ENCODE measurements at regions not wholly inside any gene's neighbourhood (a gene's known extent, or its start where the extent isn't known, plus 50 kb on each side); places are given as distances from the start of the nearest gene placed in this dataset.

GRCh38 chr2:83305758-83306378 lies 1153.2 kb downstream of the SUCLG1 start:
- Histone ChIP-seq H3K27ac (no peak overlapping the region), H3K4me3 (no peak overlapping the region), H3K9ac (ENCODE audit: insufficient read length) (no peak overlapping the region), H3K36me3 (ENCODE audit: insufficient read depth, low read length) (no peaks in the 10 kb centered on the region), H3K9me3 (ENCODE audit: low read depth, low read length) (no peaks in the 10 kb centered on the region)
- no peak for DNase-seq (ENCODE audit: low read depth, low spot score)
- TF ChIP-seq POLR2AphosphoS5 (IDR thresholded peaks at IDR 0.05; ENCODE audit: borderline replicate concordance, low read depth, low read length): no peak

GRCh38 chr2:83291083-83291482 lies 1168.0 kb downstream of the SUCLG1 start:
- no peak for DNase-seq (ENCODE audit: low read depth, low spot score)

GRCh38 chr2:83282841-83283240 lies 1176.2 kb downstream of the SUCLG1 start:
- no peak overlapping the region for H3K9ac ChIP-seq (ENCODE audit: insufficient read length)
- H3K27ac ChIP-seq: no peak overlapping the region
- no peaks in the 10 kb centered on the region for H3K9me3 ChIP-seq (ENCODE audit: low read depth, low read length)
- no peak overlapping the region for H3K4me3 ChIP-seq
- TF ChIP-seq POLR2AphosphoS5 (IDR thresholded peaks at IDR 0.05; ENCODE audit: borderline replicate concordance, low read depth, low read length): no peak
- TF ChIP-seq FOXP2 (optimal IDR thresholded peaks at IDR 0.05; ENCODE audit: control extremely low read depth, extremely low read length, insufficient read depth): no peak
- TF ChIP-seq EZH2 (IDR thresholded peaks at IDR 0.05): no peak
- DNase-seq (ENCODE audit: low read depth, low spot score): no peak
- H3K36me3 ChIP-seq (ENCODE audit: insufficient read depth, low read length): no peaks in the 10 kb centered on the region

More at GRCh38 chr2:83291083-83291482, 1168.0 kb downstream of the SUCLG1 start:
- Histone ChIP-seq H3K27ac (no peak overlapping the region), H3K4me3 (no peak overlapping the region), H3K9me3 (ENCODE audit: low read depth, low read length) (no peaks in the 10 kb centered on the region), H3K36me3 (ENCODE audit: insufficient read depth, low read length) (no peaks in the 10 kb centered on the region), H3K9ac (ENCODE audit: insufficient read length) (no peak overlapping the region)
- no peak for TF ChIP-seq FOXP2 (optimal IDR thresholded peaks at IDR 0.05; ENCODE audit: control extremely low read depth, extremely low read length, insufficient read depth)

GRCh38 chr2:83282043-83282795 lies 1176.9 kb downstream of the SUCLG1 start:
- H3K9me3 ChIP-seq (ENCODE audit: low read depth, low read length): no peaks in the 10 kb centered on the region

GRCh38 chr2:83280391-83280790 lies 1178.7 kb downstream of the SUCLG1 start:
- no peak overlapping the region for H3K27ac ChIP-seq
- TF ChIP-seq FOXP2 (optimal IDR thresholded peaks at IDR 0.05; ENCODE audit: control extremely low read depth, extremely low read length, insufficient read depth) (no peak), EZH2 (IDR thresholded peaks at IDR 0.05) (no peak), POLR2AphosphoS5 (IDR thresholded peaks at IDR 0.05; ENCODE audit: borderline replicate concordance, low read depth, low read length) (no peak)
- no peak for DNase-seq (ENCODE audit: low read depth, low spot score)
- H3K9me3 ChIP-seq (ENCODE audit: low read depth, low read length): no peaks in the 10 kb centered on the region
- no peak overlapping the region for H3K9ac ChIP-seq (ENCODE audit: insufficient read length)
- no peak overlapping the region for H3K4me3 ChIP-seq
- no peaks in the 10 kb centered on the region for H3K36me3 ChIP-seq (ENCODE audit: insufficient read depth, low read length)

More at GRCh38 chr2:83282043-83282795, 1176.9 kb downstream of the SUCLG1 start:
- no peak for DNase-seq (ENCODE audit: low read depth, low spot score)
- no peak for TF ChIP-seq EZH2 (IDR thresholded peaks at IDR 0.05)
- TF ChIP-seq POLR2AphosphoS5 (IDR thresholded peaks at IDR 0.05; ENCODE audit: borderline replicate concordance, low read depth, low read length): no peak
- TF ChIP-seq FOXP2 (optimal IDR thresholded peaks at IDR 0.05; ENCODE audit: control extremely low read depth, extremely low read length, insufficient read depth): no peak
- Histone ChIP-seq H3K4me3 (no peak overlapping the region), H3K36me3 (ENCODE audit: insufficient read depth, low read length) (no peaks in the 10 kb centered on the region), H3K27ac (no peak overlapping the region), H3K9ac (ENCODE audit: insufficient read length) (no peak overlapping the region)

GRCh38 chr2:83273322-83273721 lies 1185.8 kb downstream of the SUCLG1 start:
- TF ChIP-seq FOXP2 (optimal IDR thresholded peaks at IDR 0.05; ENCODE audit: control extremely low read depth, extremely low read length, insufficient read depth) (no peak), EZH2 (IDR thresholded peaks at IDR 0.05) (no peak), POLR2AphosphoS5 (IDR thresholded peaks at IDR 0.05; ENCODE audit: borderline replicate concordance, low read depth, low read length) (no peak)
- no peaks in the 10 kb centered on the region for H3K36me3 ChIP-seq (ENCODE audit: insufficient read depth, low read length)
- H3K27ac ChIP-seq: no peak overlapping the region
- no peak for DNase-seq (ENCODE audit: low read depth, low spot score)
- no peak overlapping the region for H3K4me3 ChIP-seq
- no peaks in the 10 kb centered on the region for H3K9me3 ChIP-seq (ENCODE audit: low read depth, low read length)
- H3K9ac ChIP-seq (ENCODE audit: insufficient read length): no peak overlapping the region

GRCh38 chr2:83261591-83262136 lies 1197.4 kb downstream of the SUCLG1 start:
- TF ChIP-seq EZH2 (IDR thresholded peaks at IDR 0.05) (no peak), POLR2AphosphoS5 (IDR thresholded peaks at IDR 0.05; ENCODE audit: borderline replicate concordance, low read depth, low read length) (no peak), FOXP2 (optimal IDR thresholded peaks at IDR 0.05; ENCODE audit: control extremely low read depth, extremely low read length, insufficient read depth) (no peak)
- Histone ChIP-seq H3K9ac (ENCODE audit: insufficient read length) (no peak overlapping the region), H3K4me3 (no peak overlapping the region), H3K9me3 (ENCODE audit: low read depth, low read length) (no peaks in the 10 kb centered on the region), H3K36me3 (ENCODE audit: insufficient read depth, low read length) (no peaks in the 10 kb centered on the region), H3K27ac (no peak overlapping the region)
- DNase-seq (ENCODE audit: low read depth, low spot score): no peak

- no peak overlapping the region for H3K4me3 ChIP-seq
- TF ChIP-seq POLR2AphosphoS5 (IDR thresholded peaks at IDR 0.05; ENCODE audit: borderline replicate concordance, low read depth, low read length): no peak
- no peak for TF ChIP-seq FOXP2 (optimal IDR thresholded peaks at IDR 0.05; ENCODE audit: control extremely low read depth, extremely low read length, insufficient read depth)
- no peak for TF ChIP-seq EZH2 (IDR thresholded peaks at IDR 0.05)
Observed at GRCh38 chr2:83253848-83254247, 1205.2 kb downstream of the SUCLG1 start.

More at GRCh38 chr2:83253848-83254247, 1205.2 kb downstream of the SUCLG1 start:
- no peak for DNase-seq (ENCODE audit: low read depth, low spot score)
- H3K36me3 ChIP-seq (ENCODE audit: insufficient read depth, low read length): no peaks in the 10 kb centered on the region
- H3K9ac ChIP-seq (ENCODE audit: insufficient read length): no peak overlapping the region
- peaks cover 3% of the 10 kb centered on the region; the same call in 1 of the 2 replicates for H3K9me3 ChIP-seq (ENCODE audit: low read depth, low read length)
- no peak overlapping the region for H3K27ac ChIP-seq

Data from SK-N-MC (cell line).